Kidney capillary endothelial cell (primary cell): ENCODE measurements at regions not wholly inside any gene's neighbourhood (a gene's known extent, or its start where the extent isn't known, plus 50 kb on each side); places are given as distances from the start of the nearest gene placed in this dataset.

Source experiments
- DNase-seq: peaks from one replicate; pipeline ENCODE4 v3.0.0-alpha.2; 2018; ENCODE audit warnings: low spot score

GRCh38 chr9:115261656-115262081 is 143.7 kb upstream of the TNC start:
- no peak for DNase-seq

- no peak for DNase-seq
Measured at GRCh38 chr9:115262477-115262876, 144.5 kb upstream of the TNC start.

- no peak for DNase-seq
Measured at GRCh38 chr9:115262952-115263351, 145.0 kb upstream of the TNC start.

GRCh38 chr9:115263371-115264075 is 145.6 kb upstream of the TNC start:
- DNase-seq = no peak

- no peak for DNase-seq
Measured at GRCh38 chr9:115264313-115264712, 146.4 kb upstream of the TNC start.

DNA sequence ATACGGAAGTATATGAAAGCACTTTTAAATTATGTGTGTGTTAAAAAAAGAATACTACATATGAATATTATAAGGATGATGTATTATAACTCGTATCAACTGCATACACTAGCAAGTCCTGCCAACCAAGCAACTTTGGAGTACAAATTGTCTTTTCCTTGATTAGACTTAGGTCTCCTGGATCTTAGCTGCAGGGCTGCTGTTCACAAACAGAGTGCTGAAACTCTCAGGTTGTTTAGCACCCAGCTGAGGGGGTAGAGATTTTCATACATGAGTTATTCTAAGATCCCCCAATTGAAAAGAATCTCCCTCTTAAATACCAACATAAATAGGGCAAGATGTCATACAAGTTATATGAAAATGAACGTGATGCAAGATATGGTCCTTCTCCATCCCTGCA is 149.8 kb upstream of the TNC start:
- DNase-seq = no peak

- DNase-seq = no peak
Measured at GRCh38 chr9:115275753-115276152, 157.8 kb upstream of the TNC start.

DNA sequence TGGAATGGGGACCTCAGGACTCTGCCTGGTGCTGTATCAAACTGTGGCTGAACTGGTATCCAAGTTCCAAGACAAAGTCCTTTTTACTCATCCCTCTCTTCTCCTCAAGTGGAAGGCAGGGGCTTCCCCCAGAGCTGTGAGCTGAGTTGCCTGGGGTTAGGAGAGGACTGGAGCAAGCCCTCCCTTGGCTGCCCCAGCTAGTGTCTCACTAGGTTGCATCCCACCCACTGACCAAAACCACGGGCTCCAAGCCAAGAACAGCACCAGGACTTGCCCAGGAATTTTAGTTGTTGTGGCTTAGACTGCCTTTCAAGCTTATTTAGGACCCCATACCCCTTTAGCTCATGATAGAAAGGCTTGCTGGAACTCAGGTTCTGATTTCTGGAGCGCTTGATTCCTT is 158.7 kb upstream of the TNC start:
- no peak for DNase-seq

- no peak for DNase-seq
Measured at GRCh38 chr9:115277301-115277700, 159.3 kb upstream of the TNC start.

- no peak for DNase-seq
Measured at GRCh38 chr9:115278326-115279035, 160.5 kb upstream of the TNC start.

- no peak for DNase-seq
Measured at GRCh38 chr9:115283395-115283794, 165.4 kb upstream of the TNC start.

DNA sequence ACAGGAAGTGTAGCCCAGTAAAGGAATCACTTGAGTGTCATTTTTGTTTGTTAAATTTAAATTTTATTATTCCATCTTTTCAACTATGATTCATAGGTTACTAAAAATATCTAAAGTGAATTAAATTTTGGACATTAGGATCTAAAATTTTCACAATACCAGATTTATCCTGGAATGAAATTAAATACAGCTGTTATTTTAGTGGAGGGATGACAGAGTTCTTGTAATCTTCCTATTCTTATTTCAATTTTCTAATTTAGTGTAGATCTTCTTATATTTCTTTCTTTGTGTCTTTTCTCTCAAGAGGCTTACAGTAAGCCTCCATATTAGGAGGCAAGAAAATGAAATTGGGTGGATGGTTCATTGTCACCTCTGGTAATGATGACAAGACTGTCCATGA is 167.9 kb upstream of the TNC start:
- no peak for DNase-seq

DNA sequence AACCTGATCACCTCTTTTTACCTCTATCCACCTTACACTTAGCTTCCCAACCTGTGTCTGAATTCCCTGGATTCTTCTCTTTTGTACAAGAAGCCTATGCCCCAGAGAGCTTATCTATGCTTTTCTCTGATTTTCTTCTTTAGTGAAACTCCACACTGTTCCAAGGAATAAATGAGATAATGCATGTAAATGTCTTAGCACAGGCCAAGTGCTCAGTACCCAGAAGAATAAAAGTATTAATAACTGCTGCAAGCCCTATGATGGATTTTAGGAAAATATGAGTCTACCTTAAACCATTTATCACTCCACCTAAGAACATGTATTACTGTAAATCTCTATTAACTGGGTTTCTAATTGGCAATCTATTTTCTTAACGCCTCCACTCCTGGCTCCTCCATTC is 168.5 kb upstream of the TNC start:
- DNase-seq = no peak

DNA sequence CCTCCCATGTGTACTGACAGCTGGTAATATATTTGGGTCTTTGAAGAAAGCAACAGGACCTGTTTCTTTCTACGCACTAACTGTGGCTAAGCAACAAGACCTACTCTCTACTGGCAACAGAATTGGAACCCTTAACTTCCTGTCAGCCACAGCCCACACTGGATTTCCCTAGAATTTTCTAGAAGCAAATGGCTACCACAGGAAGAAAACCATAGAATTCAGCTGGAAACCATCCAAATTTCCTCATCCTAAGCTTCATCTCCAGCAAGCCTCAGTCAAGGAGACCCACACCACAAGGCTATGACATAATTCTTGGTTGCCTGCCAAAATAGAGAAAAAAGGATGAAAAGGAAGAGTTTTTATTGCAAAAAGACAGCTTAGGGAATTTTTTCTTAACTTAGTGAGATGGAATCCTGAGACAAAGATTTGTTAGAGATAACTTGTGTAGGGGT is 171.8 kb upstream of the TNC start:
- DNase-seq = no peak

- DNase-seq = no peak
Measured at GRCh38 chr9:115291841-115292240, 173.9 kb upstream of the TNC start.

DNA sequence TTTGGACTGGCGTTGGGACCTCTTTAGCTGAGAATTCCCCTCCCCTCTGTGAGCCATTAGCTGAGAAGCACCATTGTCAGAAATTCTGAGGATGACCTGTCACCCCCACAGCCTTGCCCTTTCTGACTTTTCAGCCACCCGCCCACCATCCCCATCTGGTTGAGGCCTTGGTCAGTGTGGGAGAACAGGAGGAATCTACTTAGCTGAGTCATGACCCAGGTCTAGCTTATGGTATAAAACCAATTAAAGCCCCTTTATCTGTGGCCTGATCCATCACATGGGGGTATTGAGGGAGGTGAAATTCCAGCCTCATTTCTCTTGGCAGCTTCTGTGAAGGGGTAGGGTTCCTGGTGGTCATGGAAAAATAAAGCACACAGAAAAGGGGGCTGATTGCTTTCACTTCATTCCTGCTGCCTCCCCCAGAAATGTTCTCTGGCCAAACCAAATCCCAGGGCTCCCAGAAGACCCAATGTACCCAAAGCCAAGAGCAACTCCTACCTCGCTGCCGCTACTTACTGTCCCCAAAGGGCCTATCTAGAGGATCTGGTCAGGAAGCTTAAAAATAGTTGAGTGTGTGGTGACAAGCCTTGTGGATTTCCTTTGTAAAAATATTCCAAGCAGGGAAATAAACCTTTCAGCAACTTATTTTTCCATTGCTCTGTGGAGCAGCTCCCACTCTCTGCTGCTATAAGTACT is 174.8 kb upstream of the TNC start:
- DNase-seq = no peak

GRCh38 chr9:115295734-115296133 is 177.8 kb upstream of the TNC start:
- no peak for DNase-seq

DNA sequence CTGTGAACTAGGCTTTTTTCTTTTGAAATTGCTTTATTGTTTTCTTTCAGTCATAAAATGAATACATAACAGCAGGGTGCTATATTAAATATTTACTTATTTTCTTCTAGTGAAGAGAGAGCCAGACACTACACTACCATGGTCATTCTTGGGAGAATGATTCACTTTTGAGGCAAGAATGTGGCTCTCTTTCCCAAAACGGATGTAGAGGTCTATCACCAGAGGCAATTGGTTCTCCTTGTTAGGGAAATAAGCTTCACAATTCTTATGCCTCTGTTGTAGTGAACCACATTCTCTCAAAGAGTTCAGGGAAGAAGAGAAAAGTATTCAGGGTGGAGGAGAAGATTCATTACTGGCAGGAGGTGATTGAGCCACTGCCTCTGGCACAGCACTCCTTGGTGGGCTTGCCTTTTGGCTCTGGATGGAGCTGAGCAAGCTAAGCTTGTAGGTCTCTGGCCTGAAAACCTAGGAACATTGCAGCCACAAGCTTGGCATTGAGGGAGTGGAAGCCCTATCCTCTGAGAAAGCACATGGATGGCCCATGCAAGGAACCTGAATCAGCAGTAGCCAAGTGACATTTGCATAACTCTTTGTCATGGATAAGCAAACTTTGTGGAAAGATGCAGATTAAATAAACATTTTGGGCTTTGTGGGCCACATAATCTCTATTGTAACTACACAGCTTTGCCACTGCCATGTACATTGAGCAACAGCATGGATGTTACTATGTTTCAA is 179.0 kb upstream of the TNC start:
- no peak for DNase-seq

GRCh38 chr9:115300116-115300515 is 182.2 kb upstream of the TNC start:
- DNase-seq = no peak

DNA sequence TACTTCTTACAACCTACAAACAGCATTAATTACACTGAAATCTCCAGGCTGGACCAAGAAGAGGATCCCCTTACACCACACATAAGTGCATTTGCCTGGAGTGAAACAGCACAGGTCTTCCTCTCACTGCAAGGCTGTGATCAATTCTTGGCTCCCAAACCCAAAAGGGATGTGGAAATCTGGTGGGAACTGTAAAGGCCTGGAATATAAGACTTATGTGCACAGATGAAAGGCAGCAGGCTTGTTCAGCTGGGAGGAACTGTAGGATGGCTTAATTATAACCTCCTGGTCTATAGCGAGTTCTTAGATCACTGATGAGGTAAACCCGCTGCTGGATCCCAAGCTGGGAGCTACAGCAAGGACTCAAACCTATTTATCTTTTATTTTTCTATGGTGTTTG is 182.9 kb upstream of the TNC start:
- no peak for DNase-seq

- DNase-seq = no peak
Measured at GRCh38 chr9:115301581-115301980, 183.6 kb upstream of the TNC start.

DNA sequence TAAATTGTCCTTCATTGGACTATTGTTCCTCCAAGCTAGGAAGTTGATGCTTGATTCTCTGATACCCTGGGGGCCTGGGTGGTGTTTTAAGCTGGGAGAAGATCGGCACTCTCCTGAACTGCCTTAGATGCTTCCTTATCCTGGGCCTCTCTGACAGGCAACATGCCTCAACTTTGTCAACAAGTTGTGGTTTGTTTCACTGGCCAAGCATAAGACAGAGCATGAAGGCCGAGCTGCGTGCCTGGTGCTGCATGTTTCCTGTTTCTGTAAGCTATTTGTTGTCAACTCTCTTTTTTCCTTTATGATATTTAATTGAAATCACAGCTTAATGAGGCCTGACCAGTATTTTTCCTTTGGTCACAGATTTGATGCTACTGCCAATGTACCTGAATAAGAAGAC is 187.6 kb upstream of the TNC start:
- no peak for DNase-seq

- no peak for DNase-seq
Measured at GRCh38 chr9:115306865-115307264, 188.9 kb upstream of the TNC start.
